ENCODE measurements at regions not wholly inside any gene's neighbourhood (a gene's known extent, or its start where the extent isn't known, plus 50 kb on each side); places are given as distances from the start of the nearest gene placed in this dataset.

GRCh38 chr12:38138225-38139221 is 178.1 kb upstream of the ALG10B start:
- DNase-seq (ENCODE audit: low read depth): peak; percentile 58

- DNase-seq (ENCODE audit: low read depth): no peak
Measured at GRCh38 chr12:38139456-38139855, 177.1 kb upstream of the ALG10B start.

GRCh38 chr12:38141239-38141638 is 175.3 kb upstream of the ALG10B start:
- DNase-seq (ENCODE audit: low read depth): no peak

- no peak for DNase-seq (ENCODE audit: low read depth)
Measured at GRCh38 chr12:38141861-38142260, 174.7 kb upstream of the ALG10B start.

GRCh38 chr12:38142974-38143373 is 173.6 kb upstream of the ALG10B start:
- no peak for DNase-seq (ENCODE audit: low read depth)

GRCh38 chr12:38144049-38144448 is 172.5 kb upstream of the ALG10B start:
- DNase-seq (ENCODE audit: low read depth): no peak

GRCh38 chr12:38144601-38145436 is 171.8 kb upstream of the ALG10B start:
- no peak for DNase-seq (ENCODE audit: low read depth)

GRCh38 chr12:38149395-38150073 is 167.0 kb upstream of the ALG10B start:
- DNase-seq (ENCODE audit: low read depth): no peak

GRCh38 chr12:38151991-38152700 is 164.4 kb upstream of the ALG10B start:
- DNase-seq (ENCODE audit: low read depth): no peak

- no peak for DNase-seq (ENCODE audit: low read depth)
Measured at GRCh38 chr12:38152816-38153736, 163.5 kb upstream of the ALG10B start.

- no peak for DNase-seq (ENCODE audit: low read depth)
Measured at GRCh38 chr12:38153737-38154061, 162.9 kb upstream of the ALG10B start.

GRCh38 chr12:38154096-38155019 is 162.2 kb upstream of the ALG10B start:
- no peak for DNase-seq (ENCODE audit: low read depth)

GRCh38 chr12:38155020-38155395 is 161.6 kb upstream of the ALG10B start:
- no peak for DNase-seq (ENCODE audit: low read depth)

GRCh38 chr12:38155526-38156496 is 160.8 kb upstream of the ALG10B start:
- DNase-seq (ENCODE audit: low read depth): no peak

- no peak for DNase-seq (ENCODE audit: low read depth)
Measured at GRCh38 chr12:38156497-38157245, 159.9 kb upstream of the ALG10B start.

GRCh38 chr12:38157274-38157932 is 159.2 kb upstream of the ALG10B start:
- DNase-seq (ENCODE audit: low read depth): no peak
